HUES48 (cell line): ENCODE measurements at regions not wholly inside any gene's neighbourhood (a gene's known extent, or its start where the extent isn't known, plus 50 kb on each side); places are given as distances from the start of the nearest gene placed in this dataset.

Source experiments
- H3K27ac ChIP-seq: one replicate; pipeline ENCODE4 v1.7.0; 2013; ENCODE audit warnings: low read depth, low read length, inconsistent platforms
- H3K27me3 ChIP-seq: 2 replicates; pipeline ENCODE4 v1.6.1; 2013; ENCODE audit warnings: mild to moderate bottlenecking, low read length; ENCODE audit not compliant: control insufficient read depth, insufficient read depth
- H3K36me3 ChIP-seq: 2 replicates; pipeline ENCODE4 v1.6.1; 2013; ENCODE audit warnings: low read length; ENCODE audit not compliant: control insufficient read depth, insufficient read depth
- H3K4me1 ChIP-seq: 2 replicates; pipeline ENCODE4 v1.6.1; 2013; ENCODE audit warnings: mild to moderate bottlenecking, low read length; ENCODE audit not compliant: control insufficient read depth, insufficient read depth
- H3K4me3 ChIP-seq: 2 replicates; pipeline ENCODE4 v1.5.1; 2013; ENCODE audit warnings: mild to moderate bottlenecking, low read depth, low read length
- H3K9ac ChIP-seq: 2 replicates; pipeline ENCODE4 v1.6.1; 2013; ENCODE audit warnings: mild to moderate bottlenecking, low read depth, low read length, moderate library complexity
- H3K9me3 ChIP-seq: 2 replicates; pipeline ENCODE4 v1.6.1; 2013; ENCODE audit warnings: low read length; ENCODE audit not compliant: control insufficient read depth, insufficient read depth

GRCh38 chr12:118704527-118705241 lies 276.7 kb upstream of the SRRM4 start:
- H3K9me3 ChIP-seq: no peaks in the 10 kb centered on the region
- H3K9ac ChIP-seq: no peak overlapping the region
- H3K36me3 ChIP-seq: no peaks in the 10 kb centered on the region
- H3K27ac ChIP-seq: no peak overlapping the region
- no peaks in the 10 kb centered on the region for H3K4me1 ChIP-seq
- no peaks in the 10 kb centered on the region for H3K27me3 ChIP-seq
- H3K4me3 ChIP-seq: no peak overlapping the region

DNA sequence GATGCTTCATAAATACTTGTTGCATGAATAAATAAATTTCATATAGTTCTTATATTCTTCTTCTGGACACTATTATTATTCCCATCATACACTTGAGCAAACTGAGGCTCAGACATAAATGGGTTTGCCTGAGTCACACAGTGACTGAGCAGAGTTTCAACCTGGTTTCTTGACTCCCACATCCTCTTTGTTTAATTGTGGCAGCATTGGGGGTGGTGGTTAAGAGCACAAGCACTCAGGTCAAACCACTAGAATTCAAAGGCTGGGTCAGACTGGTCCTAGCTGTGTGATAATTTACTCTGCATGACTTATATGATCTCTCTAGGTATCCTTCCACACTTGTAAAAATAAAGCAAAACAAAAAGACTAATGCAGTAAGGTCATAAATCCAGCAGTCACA lies 274.9 kb upstream of the SRRM4 start:
- no peaks in the 10 kb centered on the region for H3K9me3 ChIP-seq
- no peak overlapping the region for H3K9ac ChIP-seq

DNA sequence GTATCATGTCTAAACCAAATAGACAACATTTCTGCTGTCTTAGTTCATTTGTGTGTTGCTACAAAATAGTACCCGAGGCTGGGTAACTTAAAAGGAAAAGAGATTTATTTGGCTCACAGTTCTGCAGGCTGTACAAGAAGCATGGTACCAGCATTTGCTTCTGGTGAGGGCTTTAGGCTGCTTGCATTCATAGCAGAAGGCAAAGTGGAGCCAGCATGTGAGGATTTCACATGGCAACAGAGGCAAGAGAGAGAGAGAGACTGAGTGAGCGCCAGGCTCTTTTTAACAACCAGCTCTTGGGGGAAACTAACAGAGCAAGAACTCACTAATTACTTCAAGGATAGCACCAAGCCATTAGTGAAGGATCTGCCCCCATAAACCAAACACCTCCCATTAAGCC lies 271.4 kb upstream of the SRRM4 start:
- H3K36me3 ChIP-seq: no peaks in the 10 kb centered on the region
- H3K27ac ChIP-seq: no peak overlapping the region

More for the DNA sequence above, 274.9 kb upstream of the SRRM4 start:
- H3K4me1 ChIP-seq: no peaks in the 10 kb centered on the region
- H3K36me3 ChIP-seq: no peaks in the 10 kb centered on the region
- no peaks in the 10 kb centered on the region for H3K27me3 ChIP-seq
- H3K4me3 ChIP-seq: no peak overlapping the region
- H3K27ac ChIP-seq: no peak overlapping the region

GRCh38 chr12:118711185-118711584 lies 270.2 kb upstream of the SRRM4 start:
- Histone ChIP-seq H3K9ac (no peak overlapping the region), H3K27ac (no peak overlapping the region), H3K36me3 (no peaks in the 10 kb centered on the region), H3K27me3 (no peaks in the 10 kb centered on the region), H3K4me3 (no peak overlapping the region), H3K9me3 (no peaks in the 10 kb centered on the region), H3K4me1 (no peaks in the 10 kb centered on the region)

More for the DNA sequence above, 271.4 kb upstream of the SRRM4 start:
- H3K4me3 ChIP-seq: no peak overlapping the region
- H3K27me3 ChIP-seq: no peaks in the 10 kb centered on the region
- H3K4me1 ChIP-seq: no peaks in the 10 kb centered on the region
- H3K9me3 ChIP-seq: no peaks in the 10 kb centered on the region
- no peak overlapping the region for H3K9ac ChIP-seq

DNA sequence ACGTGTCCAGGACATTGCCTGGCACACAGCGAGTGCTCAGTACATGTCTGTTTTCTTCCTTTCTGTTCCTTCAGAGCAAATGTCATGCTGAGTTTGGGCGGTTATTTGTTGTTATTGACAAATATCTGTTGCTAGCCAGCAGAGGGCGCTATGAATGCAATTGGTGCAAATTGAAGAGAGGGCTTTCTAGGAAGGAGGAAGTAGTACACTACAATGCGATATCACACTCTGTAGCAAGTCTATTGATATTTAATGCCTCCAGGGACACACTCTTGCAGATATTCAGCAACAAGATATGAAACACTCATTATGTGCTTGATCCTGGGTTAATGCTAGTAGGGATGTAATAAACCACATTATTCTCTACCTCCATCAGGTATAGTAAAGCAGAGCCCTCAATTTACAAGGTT lies 267.3 kb upstream of the SRRM4 start:
- Histone ChIP-seq H3K4me3 (no peak overlapping the region), H3K27ac (no peak overlapping the region), H3K4me1 (no peaks in the 10 kb centered on the region), H3K9ac (no peak overlapping the region), H3K36me3 (no peaks in the 10 kb centered on the region), H3K27me3 (no peaks in the 10 kb centered on the region), H3K9me3 (no peaks in the 10 kb centered on the region)

- no peaks in the 10 kb centered on the region for H3K9me3 ChIP-seq
- no peak overlapping the region for H3K4me3 ChIP-seq
- no peaks in the 10 kb centered on the region for H3K4me1 ChIP-seq
- no peaks in the 10 kb centered on the region for H3K27me3 ChIP-seq
- H3K9ac ChIP-seq: no peak overlapping the region
- H3K36me3 ChIP-seq: no peaks in the 10 kb centered on the region
- H3K27ac ChIP-seq: no peak overlapping the region
Observed at GRCh38 chr12:118714500-118714899, 266.8 kb upstream of the SRRM4 start.

DNA sequence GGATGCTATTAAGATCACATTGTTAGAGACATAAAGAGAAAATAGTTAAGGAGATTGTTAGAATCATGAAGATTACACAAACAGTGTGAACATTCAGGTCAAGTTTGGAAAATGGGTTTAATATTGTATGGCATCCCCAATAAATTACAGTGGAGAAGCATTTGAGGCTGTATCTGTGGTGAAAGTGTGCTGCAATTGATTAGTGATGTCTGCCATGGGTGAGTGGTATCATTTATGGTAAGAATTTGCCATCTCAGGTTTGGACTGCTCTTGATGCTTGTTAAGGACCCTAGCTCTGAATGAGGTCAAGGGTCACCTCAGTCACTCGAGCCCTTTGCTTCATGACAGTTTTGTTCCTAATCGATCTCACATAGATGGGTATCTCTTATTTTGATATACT lies 265.7 kb upstream of the SRRM4 start:
- H3K27ac ChIP-seq: no peak overlapping the region
- H3K27me3 ChIP-seq: no peaks in the 10 kb centered on the region
- no peaks in the 10 kb centered on the region for H3K9me3 ChIP-seq
- H3K4me1 ChIP-seq: no peaks in the 10 kb centered on the region
- H3K36me3 ChIP-seq: no peaks in the 10 kb centered on the region
- H3K4me3 ChIP-seq: no peak overlapping the region
- H3K9ac ChIP-seq: no peak overlapping the region

DNA sequence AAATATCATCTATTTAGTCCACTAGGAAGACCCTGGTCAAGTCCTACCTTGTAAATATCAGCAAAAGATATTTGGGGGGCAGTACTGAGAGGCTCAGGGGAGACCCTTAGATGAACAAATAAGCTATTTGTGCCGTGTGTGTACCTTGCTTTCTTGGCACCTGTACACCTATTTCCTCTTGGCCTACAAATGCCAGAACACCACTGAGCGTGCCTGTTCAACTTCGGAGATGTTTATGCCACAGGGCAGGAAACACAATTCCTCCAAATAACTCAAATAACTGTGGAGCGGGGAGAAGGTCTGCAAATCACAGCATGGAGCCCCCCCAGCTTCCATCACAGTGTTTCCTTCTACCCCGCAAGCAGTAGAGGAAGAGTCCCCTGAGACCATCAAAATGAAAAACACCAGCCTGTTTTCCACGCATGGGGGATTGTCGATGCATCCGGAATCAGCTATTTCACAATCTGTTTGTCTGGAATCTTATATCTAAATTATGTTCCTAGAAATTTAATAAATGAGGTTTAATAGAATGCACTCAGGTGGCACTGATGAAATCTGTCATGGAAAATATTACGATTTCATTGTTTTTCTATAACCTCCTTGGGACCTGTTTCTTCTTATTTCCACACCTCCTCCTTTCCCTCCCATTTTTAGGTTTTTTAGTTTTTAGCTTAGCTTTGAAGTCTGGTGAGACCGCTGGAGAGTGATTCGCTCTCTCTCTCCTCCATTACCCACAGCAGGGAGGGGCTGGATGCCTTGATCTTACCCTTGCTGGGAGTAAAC lies 254.0 kb upstream of the SRRM4 start:
- H3K27ac ChIP-seq: no peak overlapping the region
- H3K9me3 ChIP-seq: peaks cover 8% of the 10 kb centered on the region; the same call in 1 of the 2 replicates
- H3K27me3 ChIP-seq: no peaks in the 10 kb centered on the region
- H3K4me1 ChIP-seq: no peaks in the 10 kb centered on the region
- H3K36me3 ChIP-seq: no peaks in the 10 kb centered on the region
- H3K9ac ChIP-seq: no peak overlapping the region
- H3K4me3 ChIP-seq: no peak overlapping the region

- Histone ChIP-seq H3K4me1 (no peaks in the 10 kb centered on the region), H3K9me3 (peaks cover 8% of the 10 kb centered on the region; the same call in 1 of the 2 replicates), H3K4me3 (no peak overlapping the region), H3K9ac (no peak overlapping the region), H3K27me3 (no peaks in the 10 kb centered on the region), H3K27ac (no peak overlapping the region), H3K36me3 (no peaks in the 10 kb centered on the region)
Observed at GRCh38 chr12:118727979-118728366, 253.4 kb upstream of the SRRM4 start.

DNA sequence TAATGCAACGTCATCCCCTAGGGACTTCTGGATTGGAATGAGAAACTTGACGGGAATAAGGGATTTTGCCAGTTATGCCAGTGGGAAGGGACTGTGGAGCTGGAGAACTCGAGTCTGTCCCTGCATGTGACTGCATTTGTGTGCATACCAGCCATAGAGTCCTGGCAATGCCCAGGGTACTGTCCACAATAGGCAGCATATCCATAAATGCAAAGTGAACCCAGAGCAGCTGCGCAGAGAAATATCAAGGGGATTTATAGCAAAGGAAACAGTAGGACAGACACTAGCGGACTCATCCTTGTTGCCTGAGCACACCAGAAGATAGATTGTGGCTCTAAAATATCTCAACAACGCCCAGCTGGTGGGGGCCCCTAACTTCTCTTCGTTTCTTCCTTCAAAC lies 247.1 kb upstream of the SRRM4 start:
- Histone ChIP-seq H3K9me3 (peaks cover 8% of the 10 kb centered on the region; the same call in 1 of the 2 replicates), H3K9ac (no peak overlapping the region), H3K4me1 (no peaks in the 10 kb centered on the region), H3K4me3 (no peak overlapping the region), H3K36me3 (no peaks in the 10 kb centered on the region), H3K27me3 (no peaks in the 10 kb centered on the region), H3K27ac (no peak overlapping the region)

DNA sequence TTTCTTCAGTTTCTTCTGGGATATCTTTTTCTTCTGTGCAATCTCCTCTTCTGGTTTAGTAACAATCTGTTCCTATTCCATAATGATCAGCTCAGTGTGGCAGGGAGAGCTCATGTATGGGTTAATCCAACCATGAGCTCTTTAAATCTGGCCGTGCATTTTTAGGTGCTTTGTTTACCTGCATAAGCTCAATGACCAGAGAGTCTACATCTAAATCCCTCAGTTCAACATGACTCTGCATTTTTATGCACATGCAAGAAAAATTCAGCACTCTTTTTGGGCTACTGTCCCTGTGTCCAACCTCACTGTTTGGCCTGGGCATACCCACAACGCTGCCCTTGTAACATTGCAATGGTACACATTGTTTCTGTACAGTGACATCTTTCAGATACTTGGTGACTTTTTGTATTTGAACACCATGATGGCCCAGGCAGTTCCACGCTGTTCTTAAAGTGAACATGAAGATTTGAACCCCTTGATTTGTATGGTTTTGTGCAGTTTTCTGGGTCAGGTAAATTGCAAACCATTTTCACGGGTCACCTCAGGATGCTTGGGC lies 243.3 kb upstream of the SRRM4 start:
- Histone ChIP-seq H3K4me3 (no peak overlapping the region), H3K36me3 (no peaks in the 10 kb centered on the region), H3K27me3 (no peaks in the 10 kb centered on the region), H3K4me1 (no peaks in the 10 kb centered on the region), H3K27ac (no peak overlapping the region), H3K9me3 (no peaks in the 10 kb centered on the region), H3K9ac (no peak overlapping the region)
